Fibroblast of skin of left biceps (primary cell): ENCODE measurements at regions not wholly inside any gene's neighbourhood (a gene's known extent, or its start where the extent isn't known, plus 50 kb on each side); places are given as distances from the start of the nearest gene placed in this dataset.
"Not testable (repeated sequence)": the region's sequence is repeated elsewhere in the genome, so short reads cannot be mapped to it uniquely, and the experiment has no call there.

ENCODE experiments used
- DNase-seq, 2 experiments: peaks; one replicate each; pipeline ENCODE4 v3.0.0-alpha.2; 2013; ENCODE audit warnings: low read depth in 2 of 2

GRCh38 chr2:23015651-23016200, 369.3 kb upstream of the KLHL29 start:
- DNase-seq = no peak

GRCh38 chr2:23019476-23019875, 365.5 kb upstream of the KLHL29 start:
- no peak for DNase-seq

GRCh38 chr2:23020659-23021058, 364.3 kb upstream of the KLHL29 start:
- DNase-seq = no peak

GRCh38 chr2:23021311-23022120, 363.5 kb upstream of the KLHL29 start:
- no peak for DNase-seq

- no peak for DNase-seq
Observed at GRCh38 chr2:23023722-23024121, 361.3 kb upstream of the KLHL29 start.

GRCh38 chr2:23026671-23027070, 358.3 kb upstream of the KLHL29 start:
- no peak for DNase-seq

GRCh38 chr2:23027396-23027795, 357.6 kb upstream of the KLHL29 start:
- DNase-seq = no peak

GRCh38 chr2:23028106-23028505, 356.9 kb upstream of the KLHL29 start:
- no peak for DNase-seq

- DNase-seq = no peak
Observed at GRCh38 chr2:23029111-23029510, 355.9 kb upstream of the KLHL29 start.

- DNase-seq = no peak
Observed at GRCh38 chr2:23029951-23030350, 355.0 kb upstream of the KLHL29 start.

- no peak for DNase-seq
Observed at GRCh38 chr2:23034996-23035395, 350.0 kb upstream of the KLHL29 start.

GRCh38 chr2:23036629-23037028, 348.4 kb upstream of the KLHL29 start:
- no peak for DNase-seq

GRCh38 chr2:23037596-23037995, 347.4 kb upstream of the KLHL29 start:
- DNase-seq = no peak

- DNase-seq = no peak
Observed at GRCh38 chr2:23041443-23041842, 343.5 kb upstream of the KLHL29 start.

GRCh38 chr2:23042216-23042906, 342.6 kb upstream of the KLHL29 start:
- DNase-seq = peak; percentile 5 to 15

- no peak for DNase-seq
Observed at GRCh38 chr2:23050388-23050787, 334.6 kb upstream of the KLHL29 start.

- DNase-seq = no peak
Observed at GRCh38 chr2:23053601-23054000, 331.4 kb upstream of the KLHL29 start.

- no peak for DNase-seq
Observed at GRCh38 chr2:23055251-23055650, 329.7 kb upstream of the KLHL29 start.

GRCh38 chr2:23056846-23057245, 328.1 kb upstream of the KLHL29 start:
- DNase-seq = not testable (repeated sequence)

- DNase-seq = no peak
Observed at GRCh38 chr2:23058435-23058834, 326.5 kb upstream of the KLHL29 start.

- DNase-seq = no peak
Observed at GRCh38 chr2:23065210-23065609, 319.8 kb upstream of the KLHL29 start.

- no peak for DNase-seq
Observed at GRCh38 chr2:23065936-23066335, 319.0 kb upstream of the KLHL29 start.

- no peak for DNase-seq
Observed at GRCh38 chr2:23066686-23067085, 318.3 kb upstream of the KLHL29 start.
